ENCODE measurements at regions not wholly inside any gene's neighbourhood (a gene's known extent, or its start where the extent isn't known, plus 50 kb on each side); places are given as distances from the start of the nearest gene placed in this dataset.

DNA sequence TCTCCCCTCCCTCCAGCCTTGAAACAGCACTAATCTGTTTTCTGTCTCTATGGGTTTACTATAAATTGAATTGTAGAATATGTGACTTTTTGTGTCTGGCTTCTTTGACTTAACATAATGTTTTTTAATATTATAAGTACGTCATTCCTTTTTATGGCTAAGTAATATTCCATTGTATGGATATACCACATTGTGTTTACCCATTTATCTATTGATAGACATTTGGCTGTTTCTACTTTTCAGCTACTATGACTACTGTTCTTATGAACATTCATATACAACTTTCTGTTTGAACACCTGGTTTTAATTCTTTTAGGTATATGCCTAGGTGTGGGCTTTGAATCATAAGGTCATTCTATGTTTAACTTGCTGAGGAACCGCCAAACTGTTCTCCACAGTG, 961.9 kb downstream of the CDH8 start:
- H3K79me2 ChIP-seq (ENCODE audit: low read depth) = no peaks in the 10 kb centered on the region
- POLR2A ChIA-PET (ENCODE audit: unreplicated experiment) = no interaction called here
- H3K4me2 ChIP-seq = no peak overlapping the region
- no peaks in the 10 kb centered on the region for H3K9me3 ChIP-seq (ENCODE audit: insufficient read depth, low read depth)
- H3K36me3 ChIP-seq (ENCODE audit: low read depth) = no peaks in the 10 kb centered on the region
- H3K27me3 ChIP-seq (ENCODE audit: insufficient read depth, low read depth) = no peaks in the 10 kb centered on the region
- H3K9me2 ChIP-seq (ENCODE audit: insufficient read depth) = no peaks in the 10 kb centered on the region
- BruUV-seq (replicated peaks) = no TSS peak
- TF ChIP-seq, protein P1, sequence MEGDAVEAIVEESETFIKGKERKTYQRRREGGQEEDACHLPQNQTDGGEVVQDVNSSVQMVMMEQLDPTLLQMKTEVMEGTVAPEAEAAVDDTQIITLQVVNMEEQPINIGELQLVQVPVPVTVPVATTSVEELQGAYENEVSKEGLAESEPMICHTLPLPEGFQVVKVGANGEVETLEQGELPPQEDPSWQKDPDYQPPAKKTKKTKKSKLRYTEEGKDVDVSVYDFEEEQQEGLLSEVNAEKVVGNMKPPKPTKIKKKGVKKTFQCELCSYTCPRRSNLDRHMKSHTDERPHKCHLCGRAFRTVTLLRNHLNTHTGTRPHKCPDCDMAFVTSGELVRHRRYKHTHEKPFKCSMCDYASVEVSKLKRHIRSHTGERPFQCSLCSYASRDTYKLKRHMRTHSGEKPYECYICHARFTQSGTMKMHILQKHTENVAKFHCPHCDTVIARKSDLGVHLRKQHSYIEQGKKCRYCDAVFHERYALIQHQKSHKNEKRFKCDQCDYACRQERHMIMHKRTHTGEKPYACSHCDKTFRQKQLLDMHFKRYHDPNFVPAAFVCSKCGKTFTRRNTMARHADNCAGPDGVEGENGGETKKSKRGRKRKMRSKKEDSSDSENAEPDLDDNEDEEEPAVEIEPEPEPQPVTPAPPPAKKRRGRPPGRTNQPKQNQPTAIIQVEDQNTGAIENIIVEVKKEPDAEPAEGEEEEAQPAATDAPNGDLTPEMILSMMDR (conservative IDR thresholded peaks at IDR 0.05) = no peak
- TF ChIP-seq EZH2 (IDR thresholded peaks at IDR 0.05; ENCODE audit: low read depth) = no peak
- H3F3A ChIP-seq (ENCODE audit: insufficient read depth, low read depth) = no peaks in the 10 kb centered on the region
- H3K27ac ChIP-seq = no peak overlapping the region
- no peak for DNase-seq
- no peaks in the 10 kb centered on the region for H3K4me1 ChIP-seq (replicated peaks; ENCODE audit: insufficient read depth)
- H3K4me3 ChIP-seq = no peak overlapping the region
- CTCF ChIA-PET = no interaction called here
- intact Hi-C loops (cut with micrococcal nuclease; ENCODE audit: unreplicated experiment) = no loop called here
- H2AFZ ChIP-seq = no peak overlapping the region
- H4K20me1 ChIP-seq (ENCODE audit: insufficient read depth) = no peaks in the 10 kb centered on the region

GRCh38 chr16:61057635-61058034, 978.6 kb downstream of the CDH8 start:
- Histone ChIP-seq H3K4me2 (no peak overlapping the region), H4K20me1 (ENCODE audit: insufficient read depth) (no peaks in the 10 kb centered on the region), H3K79me2 (ENCODE audit: low read depth) (no peaks in the 10 kb centered on the region), H3K36me3 (ENCODE audit: low read depth) (no peaks in the 10 kb centered on the region), H3K4me1 (replicated peaks; ENCODE audit: insufficient read depth) (no peaks in the 10 kb centered on the region), H3K9me3 (ENCODE audit: insufficient read depth, low read depth) (no peaks in the 10 kb centered on the region), H3K27ac (no peak overlapping the region), H2AFZ (no peak overlapping the region), H3F3A (ENCODE audit: insufficient read depth, low read depth) (no peaks in the 10 kb centered on the region), H3K27me3 (ENCODE audit: insufficient read depth, low read depth) (no peaks in the 10 kb centered on the region), H3K4me3 (no peak overlapping the region), H3K9me2 (ENCODE audit: insufficient read depth) (no peaks in the 10 kb centered on the region)
- no TSS peak for BruUV-seq (replicated peaks)
- ChIA-PET CTCF (no interaction called here), POLR2A (ENCODE audit: unreplicated experiment) (no interaction called here)
- TF ChIP-seq, protein P1 (conservative IDR thresholded peaks at IDR 0.05) = no peak
- TF ChIP-seq EZH2 (IDR thresholded peaks at IDR 0.05; ENCODE audit: low read depth) = no peak
- DNase-seq = no peak
- intact Hi-C loops (cut with micrococcal nuclease; ENCODE audit: unreplicated experiment) = no loop called here

DNA sequence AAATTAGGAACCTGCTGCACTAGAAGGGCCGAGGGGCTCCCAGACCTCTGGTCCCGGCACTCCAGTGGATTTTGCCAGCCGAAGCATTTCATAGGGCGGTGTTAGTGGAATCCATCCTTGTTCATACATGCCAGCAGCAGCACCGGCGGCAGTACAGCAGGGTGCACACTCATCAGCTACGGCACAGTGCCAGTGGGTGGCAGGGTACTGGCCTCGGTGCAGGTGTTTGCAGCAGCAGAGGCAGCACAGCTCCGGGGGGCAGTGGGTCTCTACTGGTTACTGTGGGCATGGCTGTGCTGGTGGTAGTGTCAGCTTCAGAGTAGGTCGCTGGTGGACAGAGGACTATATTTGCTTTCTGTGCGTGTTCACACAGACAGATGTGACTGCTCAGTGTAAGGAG, 985.7 kb downstream of the CDH8 start:
- no peaks in the 10 kb centered on the region for H3K79me2 ChIP-seq (ENCODE audit: low read depth)
- TF ChIP-seq, protein P1 (conservative IDR thresholded peaks at IDR 0.05) = no peak
- no peak for TF ChIP-seq EZH2 (IDR thresholded peaks at IDR 0.05; ENCODE audit: low read depth)
- H4K20me1 ChIP-seq (ENCODE audit: insufficient read depth) = no peaks in the 10 kb centered on the region
- no peaks in the 10 kb centered on the region for H3K36me3 ChIP-seq (ENCODE audit: low read depth)
- H3F3A ChIP-seq (ENCODE audit: insufficient read depth, low read depth) = no peaks in the 10 kb centered on the region
- no peak overlapping the region for H3K4me3 ChIP-seq
- ChIA-PET POLR2A (ENCODE audit: unreplicated experiment) (no interaction called here), CTCF (no interaction called here)
- no peaks in the 10 kb centered on the region for H3K9me3 ChIP-seq (ENCODE audit: insufficient read depth, low read depth)
- H3K27ac ChIP-seq = no peak overlapping the region
- no peak for DNase-seq
- no peaks in the 10 kb centered on the region for H3K9me2 ChIP-seq (ENCODE audit: insufficient read depth)
- intact Hi-C loops (cut with micrococcal nuclease; ENCODE audit: unreplicated experiment) = no loop called here
- no peak overlapping the region for H2AFZ ChIP-seq
- no TSS peak for BruUV-seq (replicated peaks)
- H3K27me3 ChIP-seq (ENCODE audit: insufficient read depth, low read depth) = no peaks in the 10 kb centered on the region
- no peaks in the 10 kb centered on the region for H3K4me1 ChIP-seq (replicated peaks; ENCODE audit: insufficient read depth)
- H3K4me2 ChIP-seq = no peak overlapping the region

Data from PC-9 (cell line).